RWPE2 (cell line): ENCODE measurements at regions not wholly inside any gene's neighbourhood (a gene's known extent, or its start where the extent isn't known, plus 50 kb on each side); places are given as distances from the start of the nearest gene placed in this dataset.

Experiments
- ATAC-seq: fragments of 200-7000 bp; cut with Tn5 transposase; 3 replicates; pipeline ENCODE4 v1.9.1; 2021; ENCODE audit warnings: low read depth
- DNase-seq: peaks from one replicate; pipeline ENCODE4 v3.0.0-alpha.2; 2020; ENCODE audit warnings: low spot score
- H3K27ac ChIP-seq: fragments of 450-650 bp; 2 replicates; pipeline ENCODE4 v1.5.1; 2017; ENCODE audit warnings: mild to moderate bottlenecking; ENCODE audit not compliant: poor library complexity, severe bottlenecking
- H3K27me3 ChIP-seq: fragments of 250-450 bp; sonication (Bioruptor Pico); 2 replicates; pipeline ENCODE4 v1.5.1; 2021; ENCODE audit warnings: mild to moderate bottlenecking, moderate library complexity; ENCODE audit not compliant: insufficient read depth, poor library complexity, severe bottlenecking
- H3K36me3 ChIP-seq: fragments of 250-450 bp; sonication (Bioruptor Pico); 2 replicates; pipeline ENCODE4 v1.5.1; 2020; ENCODE audit warnings: low read depth, mild to moderate bottlenecking, moderate library complexity
- H3K4me1 ChIP-seq: fragments of 250-450 bp; sonication (Bioruptor Pico); 2 replicates; pipeline ENCODE4 v1.5.1; 2021; ENCODE audit warnings: mild to moderate bottlenecking, moderate library complexity; ENCODE audit not compliant: insufficient read depth, poor library complexity, severe bottlenecking
- H3K4me3 ChIP-seq: fragments of 250-450 bp; sonication (Bioruptor Pico); 2 replicates; pipeline ENCODE4 v1.5.1; 2021; ENCODE audit warnings: mild to moderate bottlenecking, moderate library complexity; ENCODE audit not compliant: severe bottlenecking
- H3K9me3 ChIP-seq: fragments of 250-450 bp; sonication (Bioruptor Pico); 2 replicates; pipeline ENCODE4 v1.5.1; 2021; ENCODE audit warnings: mild to moderate bottlenecking, moderate library complexity; ENCODE audit not compliant: severe bottlenecking
- TF ChIP-seq, protein P1 (sequence below): fragments of 450-650 bp; IDR thresholded peaks from one replicate; pipeline ENCODE4 v1.5.1; 2017; ENCODE audit warnings: mild to moderate bottlenecking, moderate library complexity; ENCODE audit not compliant: poor library complexity, severe bottlenecking

- Histone ChIP-seq H3K36me3 (no peaks in the 10 kb centered on the region), H3K4me1 (no peaks in the 10 kb centered on the region), H3K9me3 (no peaks in the 10 kb centered on the region), H3K27ac (no peak overlapping the region), H3K4me3 (no peak overlapping the region), H3K27me3 (no peaks in the 10 kb centered on the region)
- ATAC-seq (no peak), DNase-seq (no peak)
- TF ChIP-seq, protein P1, sequence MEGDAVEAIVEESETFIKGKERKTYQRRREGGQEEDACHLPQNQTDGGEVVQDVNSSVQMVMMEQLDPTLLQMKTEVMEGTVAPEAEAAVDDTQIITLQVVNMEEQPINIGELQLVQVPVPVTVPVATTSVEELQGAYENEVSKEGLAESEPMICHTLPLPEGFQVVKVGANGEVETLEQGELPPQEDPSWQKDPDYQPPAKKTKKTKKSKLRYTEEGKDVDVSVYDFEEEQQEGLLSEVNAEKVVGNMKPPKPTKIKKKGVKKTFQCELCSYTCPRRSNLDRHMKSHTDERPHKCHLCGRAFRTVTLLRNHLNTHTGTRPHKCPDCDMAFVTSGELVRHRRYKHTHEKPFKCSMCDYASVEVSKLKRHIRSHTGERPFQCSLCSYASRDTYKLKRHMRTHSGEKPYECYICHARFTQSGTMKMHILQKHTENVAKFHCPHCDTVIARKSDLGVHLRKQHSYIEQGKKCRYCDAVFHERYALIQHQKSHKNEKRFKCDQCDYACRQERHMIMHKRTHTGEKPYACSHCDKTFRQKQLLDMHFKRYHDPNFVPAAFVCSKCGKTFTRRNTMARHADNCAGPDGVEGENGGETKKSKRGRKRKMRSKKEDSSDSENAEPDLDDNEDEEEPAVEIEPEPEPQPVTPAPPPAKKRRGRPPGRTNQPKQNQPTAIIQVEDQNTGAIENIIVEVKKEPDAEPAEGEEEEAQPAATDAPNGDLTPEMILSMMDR: no peak
These were observed 79.2 kb downstream of the MDH1 start for GRCh38 chr2:63668000-63668399.

DNA sequence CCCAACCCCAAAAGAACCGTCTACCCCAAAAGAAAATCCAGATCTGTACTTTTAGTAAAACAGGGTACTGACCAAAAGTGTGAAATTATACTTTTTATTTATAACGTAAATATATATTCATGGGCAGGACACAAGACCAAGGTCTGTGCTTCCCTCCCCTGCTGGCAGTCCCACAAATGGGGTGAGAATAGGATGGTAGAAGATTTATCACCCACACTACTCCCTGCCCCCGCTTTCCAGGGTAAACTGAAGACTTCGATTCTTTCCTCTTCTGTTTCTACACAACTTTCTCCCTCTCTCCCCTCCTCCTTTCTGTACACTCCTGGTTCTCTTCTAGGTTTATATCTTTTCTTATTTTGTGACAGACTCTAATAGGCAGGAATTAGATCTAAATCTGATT, 79.7 kb downstream of the MDH1 start:
- DNase-seq (no peak), ATAC-seq (no peak)
- Histone ChIP-seq H3K4me3 (no peak overlapping the region), H3K36me3 (no peaks in the 10 kb centered on the region), H3K4me1 (no peaks in the 10 kb centered on the region), H3K27ac (no peak overlapping the region), H3K27me3 (no peaks in the 10 kb centered on the region), H3K9me3 (no peaks in the 10 kb centered on the region)
- TF ChIP-seq, protein P1: no peak

GRCh38 chr2:63669596-63669995, 80.8 kb downstream of the MDH1 start:
- no peaks in the 10 kb centered on the region for H3K36me3 ChIP-seq
- no peak overlapping the region for H3K27ac ChIP-seq
- TF ChIP-seq, protein P1: no peak
- H3K9me3 ChIP-seq: no peaks in the 10 kb centered on the region
- DNase-seq (no peak), ATAC-seq (no peak)
- no peaks in the 10 kb centered on the region for H3K27me3 ChIP-seq
- no peaks in the 10 kb centered on the region for H3K4me1 ChIP-seq
- no peak overlapping the region for H3K4me3 ChIP-seq

DNA sequence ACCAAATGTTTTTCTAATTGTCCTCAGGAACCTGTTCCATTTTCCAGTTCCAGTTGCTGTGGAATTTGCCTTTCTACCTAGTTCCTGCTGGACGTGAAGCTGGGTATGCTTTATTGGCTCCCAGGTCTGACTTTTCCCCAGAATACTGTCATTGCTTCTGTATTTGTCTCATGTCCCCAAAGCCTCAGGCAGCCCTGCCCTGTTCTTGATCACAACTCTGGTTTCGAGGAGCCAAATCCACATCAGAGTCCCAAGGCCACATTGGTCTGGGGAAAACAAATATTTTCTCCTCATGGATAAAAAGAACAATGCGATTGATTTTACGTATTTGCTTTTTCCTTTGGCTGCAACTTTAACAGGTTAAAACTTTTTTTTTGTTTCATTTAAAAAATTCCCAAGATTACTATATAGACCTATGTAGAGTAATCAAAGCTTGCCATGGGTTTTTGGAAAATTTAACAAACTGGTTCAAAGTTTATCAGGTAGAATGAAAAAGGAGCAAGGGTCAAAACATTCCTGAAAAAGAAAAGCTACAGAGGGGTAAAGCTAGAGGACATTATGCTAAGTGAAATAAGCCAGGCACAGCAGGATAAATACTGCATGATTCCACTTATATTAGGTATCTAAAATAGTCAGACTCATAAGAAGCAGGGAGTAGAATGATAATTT, 85.2 kb downstream of the MDH1 start:
- no peaks in the 10 kb centered on the region for H3K36me3 ChIP-seq
- TF ChIP-seq, protein P1: no peak
- no peak for DNase-seq

DNA sequence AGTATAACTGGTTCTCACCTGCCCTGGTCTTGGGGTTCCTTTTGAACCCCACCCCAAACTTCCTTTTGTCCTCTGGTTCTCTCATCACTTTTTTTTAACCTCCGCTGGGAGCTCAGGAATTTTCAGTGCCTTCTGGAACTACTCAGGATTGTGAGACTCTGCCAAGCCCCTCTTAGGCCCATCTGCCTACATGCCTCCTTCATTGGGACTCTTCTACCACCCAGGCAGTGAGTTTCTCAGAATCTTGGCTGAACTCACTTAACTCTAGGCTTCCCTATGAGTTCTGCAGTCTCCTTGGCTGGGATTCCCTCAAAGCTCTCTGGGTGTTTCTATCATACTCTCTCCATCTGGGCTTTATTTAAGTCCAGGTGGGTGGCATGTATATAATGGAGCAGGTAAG, 86.3 kb downstream of the MDH1 start:
- Histone ChIP-seq H3K27ac (no peak overlapping the region), H3K4me3 (no peak overlapping the region), H3K36me3 (no peaks in the 10 kb centered on the region), H3K27me3 (no peaks in the 10 kb centered on the region), H3K4me1 (no peaks in the 10 kb centered on the region), H3K9me3 (no peaks in the 10 kb centered on the region)
- no peak for DNase-seq
- no peak for ATAC-seq
- TF ChIP-seq, protein P1: no peak

More for the DNA sequence above, 85.2 kb downstream of the MDH1 start:
- Histone ChIP-seq H3K4me3 (no peak overlapping the region), H3K27ac (no peak overlapping the region), H3K4me1 (no peaks in the 10 kb centered on the region), H3K9me3 (no peaks in the 10 kb centered on the region), H3K27me3 (no peaks in the 10 kb centered on the region)
- ATAC-seq: no peak
